ENCODE measurements at regions not wholly inside any gene's neighbourhood (a gene's known extent, or its start where the extent isn't known, plus 50 kb on each side); places are given as distances from the start of the nearest gene placed in this dataset.
"Not testable (repeated sequence)": the region's sequence is repeated elsewhere in the genome, so short reads cannot be mapped to it uniquely, and the experiment has no call there.

DNA sequence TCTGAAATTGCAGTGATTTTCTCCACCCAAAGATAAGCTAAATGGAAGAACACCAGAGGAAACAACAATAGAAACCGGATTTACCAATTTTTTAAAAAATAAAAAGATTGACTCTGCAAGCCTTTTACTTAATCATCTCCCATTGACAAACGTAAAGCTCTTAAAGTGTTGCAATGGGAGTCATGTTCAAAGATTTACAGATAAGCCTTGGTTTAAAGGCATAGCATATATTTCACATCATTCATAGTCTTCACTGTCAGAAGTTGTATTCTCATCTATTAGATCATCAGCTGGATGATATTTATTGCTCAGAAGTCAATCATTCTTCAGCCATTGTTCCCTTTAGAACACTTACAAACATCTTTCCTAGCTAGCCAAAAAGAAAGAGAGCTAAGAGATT, 397.6 kb downstream of the GBE1 start:
- DNase-seq = no peak

DNA sequence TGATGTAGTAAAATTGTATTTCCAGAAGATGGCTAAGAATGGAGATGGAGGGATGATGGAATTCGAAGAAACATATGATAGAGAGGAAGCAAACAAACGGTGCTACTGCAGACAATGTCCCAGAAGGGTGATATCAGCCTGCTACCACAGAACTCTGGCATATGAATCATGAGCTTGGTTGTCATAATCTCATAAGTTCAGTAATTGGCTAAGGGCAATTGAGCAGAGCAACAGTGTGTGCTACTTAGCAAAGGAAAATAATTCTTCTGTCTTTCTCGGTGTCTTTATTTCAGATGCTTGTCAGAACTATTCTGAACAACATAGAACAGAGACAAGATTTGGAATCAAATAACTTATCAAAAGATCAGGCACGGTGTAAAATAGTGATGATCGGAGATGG, 407.3 kb downstream of the GBE1 start:
- peak; percentile 2 for DNase-seq

DNA sequence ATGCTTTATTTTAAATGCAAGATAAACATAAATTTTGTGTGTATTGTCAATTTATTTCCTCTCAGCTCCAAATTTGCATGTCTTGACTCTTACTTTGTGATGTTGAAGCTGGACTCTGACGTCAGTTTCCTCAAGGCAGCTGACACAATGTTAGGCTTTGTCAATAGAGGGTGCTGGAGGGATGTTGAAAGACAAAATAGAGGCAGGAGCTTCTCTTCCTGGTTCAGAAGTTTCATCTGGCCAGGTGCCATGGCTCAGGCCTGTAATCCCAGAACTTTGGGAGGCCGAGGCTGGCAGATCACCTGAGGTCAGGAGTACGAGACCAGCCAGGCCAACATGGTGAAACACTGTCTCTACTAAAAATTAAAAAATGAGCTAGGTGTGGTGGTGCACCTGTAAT, 408.6 kb downstream of the GBE1 start:
- DNase-seq = peak; percentile 64

DNA sequence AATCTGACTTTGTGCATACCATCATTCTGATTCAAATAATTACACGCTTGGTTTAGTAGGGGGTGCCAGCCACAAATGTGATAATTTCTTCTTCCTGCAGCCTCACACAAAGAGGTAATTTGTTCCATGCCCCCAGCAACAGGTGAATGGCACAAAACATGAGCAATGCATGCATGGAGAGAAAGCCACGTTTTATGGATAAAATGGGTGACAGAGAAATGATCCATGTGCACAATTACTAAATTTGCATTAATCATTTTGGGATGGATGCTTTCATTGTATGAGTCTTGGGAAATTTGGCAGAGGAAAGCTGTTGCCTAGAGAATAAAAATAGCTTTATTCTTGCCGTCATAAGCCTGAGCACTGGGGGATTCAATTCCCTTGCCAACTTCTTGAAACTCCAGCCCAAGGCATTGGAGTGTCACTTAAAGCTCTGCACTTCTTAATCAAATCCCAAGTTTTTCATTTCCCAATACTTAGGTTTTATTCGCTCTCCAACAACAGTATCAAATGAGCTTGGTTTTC, 411.6 kb downstream of the GBE1 start:
- DNase-seq = no peak

DNA sequence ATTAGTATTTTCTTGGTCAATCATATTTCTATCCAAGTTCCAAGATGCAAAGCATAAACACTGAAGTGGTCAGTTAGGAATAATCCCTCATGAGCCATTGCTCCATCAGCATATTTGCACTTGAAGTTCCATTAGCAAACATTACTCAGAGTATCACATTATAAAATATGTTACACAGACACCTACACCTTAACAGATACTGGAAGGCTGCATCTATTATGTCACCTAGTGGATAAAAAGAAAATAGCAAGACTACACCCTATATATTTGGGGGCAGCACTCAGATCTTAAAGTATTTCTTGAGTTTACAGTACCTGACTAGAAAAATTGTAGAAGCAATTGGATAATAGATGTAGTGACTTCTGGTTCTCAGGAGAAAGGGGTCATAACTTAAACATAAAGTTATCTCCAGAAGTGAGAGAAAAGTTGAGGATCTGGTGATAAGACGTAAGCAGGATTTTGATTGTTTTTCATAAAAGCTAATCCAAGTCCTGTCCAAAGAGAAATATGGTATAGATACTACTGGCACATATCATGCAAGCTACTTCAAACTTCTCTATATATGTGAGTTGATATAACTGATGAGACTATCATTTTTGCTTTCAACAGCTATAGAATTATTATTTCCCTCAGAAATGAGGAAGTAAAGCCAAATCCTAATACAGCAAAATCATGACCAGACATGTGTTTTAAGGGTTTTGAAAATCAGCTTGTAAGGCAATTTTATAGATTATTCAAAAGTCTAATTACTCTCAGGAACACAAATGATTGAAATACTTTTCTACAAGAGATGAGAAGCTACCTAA, 422.2 kb downstream of the GBE1 start:
- DNase-seq = peak; percentile 36

DNA sequence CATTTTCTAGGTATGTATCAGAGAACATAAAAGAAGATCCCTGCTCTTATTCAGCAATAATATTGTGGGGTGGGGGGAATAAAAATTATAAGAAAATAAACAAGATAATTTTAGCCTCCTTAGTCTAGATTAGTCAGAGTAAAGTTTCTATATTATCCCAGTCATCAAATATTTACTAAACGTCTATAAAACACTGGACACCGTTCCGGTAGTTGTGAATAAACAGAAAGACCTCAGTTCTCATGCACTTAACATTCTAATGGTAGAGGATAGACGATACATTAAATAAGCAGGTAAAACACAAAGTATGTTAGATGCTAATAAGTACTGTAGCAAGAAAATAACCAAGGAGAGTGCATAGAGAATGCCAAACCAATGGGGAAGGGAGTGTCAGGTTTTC, 425.0 kb downstream of the GBE1 start:
- DNase-seq = no peak

DNA sequence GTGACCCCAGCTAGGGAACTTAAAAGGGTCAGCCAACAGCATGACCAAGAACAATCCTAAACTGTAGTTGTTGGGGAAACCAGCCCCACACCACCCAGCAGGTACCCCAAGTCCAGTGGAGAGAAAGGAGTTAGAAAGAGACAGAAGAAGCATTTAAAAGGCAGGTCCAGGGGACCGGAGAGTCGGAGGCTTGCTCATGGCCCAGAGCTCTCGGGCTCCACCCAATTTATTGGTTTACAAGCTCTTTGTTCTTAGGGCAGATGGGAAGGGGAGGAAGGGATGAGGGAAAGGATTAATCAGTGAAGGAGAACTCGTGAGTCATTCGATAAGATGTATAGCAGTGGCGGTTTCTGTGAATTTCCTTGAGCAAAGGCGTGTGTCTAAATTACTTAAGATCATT, 431.6 kb downstream of the GBE1 start:
- DNase-seq = not testable (repeated sequence)

DNA sequence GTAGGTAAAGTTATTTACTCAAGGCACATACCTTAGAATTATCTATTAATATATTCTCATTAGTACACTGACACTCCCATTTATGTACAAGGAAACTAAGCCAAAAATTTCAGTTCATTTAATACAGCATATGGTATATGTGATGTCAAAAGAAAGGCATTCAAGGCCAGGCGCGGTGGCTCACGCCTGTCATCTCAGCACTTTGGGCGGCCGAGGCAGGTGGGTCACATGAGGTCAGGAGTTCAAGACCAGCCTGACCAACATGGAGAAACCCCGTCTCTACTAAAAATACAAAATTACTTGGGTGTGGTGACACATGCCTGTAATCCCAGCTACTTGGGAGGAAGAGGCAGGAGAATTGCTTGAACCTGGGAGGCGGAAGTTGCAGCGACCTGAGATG, 435.2 kb downstream of the GBE1 start:
- DNase-seq = no peak

DNA sequence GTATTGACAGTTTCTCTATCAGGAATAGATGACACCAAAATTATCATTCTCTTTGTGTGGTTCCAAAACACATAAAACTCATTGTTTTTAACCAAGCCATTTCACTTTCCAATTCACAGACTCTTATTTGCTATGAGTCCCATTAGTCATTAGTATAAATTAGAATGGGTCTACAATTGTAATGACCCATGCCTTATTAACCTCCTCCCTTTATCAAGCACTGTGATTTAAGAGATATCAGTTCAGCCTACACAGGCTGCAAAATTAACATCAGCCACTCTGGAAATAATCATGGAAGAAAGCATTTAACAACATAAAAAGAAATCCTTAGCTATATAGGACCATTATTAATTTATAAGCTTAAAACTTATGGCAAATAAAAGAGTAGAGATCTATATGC, 440.6 kb downstream of the GBE1 start:
- no peak for DNase-seq

DNA sequence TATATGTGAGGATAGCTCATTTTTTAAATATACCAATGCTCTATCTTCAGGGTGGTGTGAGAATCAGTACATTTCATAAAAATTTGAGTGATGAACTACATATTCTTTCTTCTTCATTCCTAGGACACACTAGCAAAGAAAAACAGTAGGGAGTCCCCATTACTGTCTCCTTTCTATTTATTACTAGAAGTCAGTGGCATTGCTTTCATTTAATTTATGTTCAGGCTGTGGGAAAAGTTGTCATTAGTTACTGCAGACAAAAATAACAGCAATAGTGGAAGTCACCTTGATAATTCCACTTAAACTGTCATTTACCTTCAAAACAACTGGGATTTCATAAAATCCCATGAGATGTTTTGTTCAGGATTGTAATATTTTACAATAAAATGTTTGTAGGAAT, 446.4 kb downstream of the GBE1 start:
- DNase-seq = no peak

DNA sequence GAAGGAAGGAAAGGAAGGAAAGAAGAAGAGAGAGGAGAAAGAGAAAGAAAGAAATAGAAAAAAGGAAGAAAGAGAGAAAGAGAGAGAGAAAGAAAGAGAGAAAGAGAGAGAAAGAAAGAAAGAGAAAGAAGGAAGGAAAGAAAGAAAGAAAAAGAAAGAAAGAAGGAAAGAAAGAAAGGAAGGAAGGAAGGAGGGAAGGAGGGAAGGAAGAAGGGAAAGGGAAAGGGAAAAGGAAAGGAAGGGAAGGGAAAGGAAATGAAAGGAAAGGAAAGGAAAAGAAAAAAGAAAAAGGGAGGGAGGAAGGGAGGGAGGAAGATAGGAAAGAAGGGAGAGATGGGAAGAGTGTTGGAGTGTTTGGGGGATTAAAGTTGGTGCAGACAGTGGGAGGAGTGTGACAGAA, 450.1 kb downstream of the GBE1 start:
- no peak for DNase-seq

DNA sequence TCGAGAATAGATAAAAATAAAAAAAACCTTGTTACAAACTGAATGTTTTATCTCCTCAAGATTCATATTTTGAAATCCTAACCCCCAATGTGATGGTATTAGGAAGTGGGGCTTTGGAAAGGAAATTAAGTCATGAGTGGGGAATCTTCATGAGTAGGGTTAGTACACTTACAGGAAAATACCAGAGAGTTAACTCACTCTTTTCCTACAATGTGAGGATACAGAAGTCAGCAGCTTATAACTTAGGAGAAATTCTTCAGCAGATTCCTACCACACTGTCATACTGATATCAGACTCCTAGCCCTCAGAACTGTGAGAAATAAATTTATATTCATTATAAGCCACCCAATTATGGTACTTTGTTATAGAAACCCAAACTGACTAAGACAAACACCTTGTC, 453.1 kb downstream of the GBE1 start:
- no peak for DNase-seq

DNA sequence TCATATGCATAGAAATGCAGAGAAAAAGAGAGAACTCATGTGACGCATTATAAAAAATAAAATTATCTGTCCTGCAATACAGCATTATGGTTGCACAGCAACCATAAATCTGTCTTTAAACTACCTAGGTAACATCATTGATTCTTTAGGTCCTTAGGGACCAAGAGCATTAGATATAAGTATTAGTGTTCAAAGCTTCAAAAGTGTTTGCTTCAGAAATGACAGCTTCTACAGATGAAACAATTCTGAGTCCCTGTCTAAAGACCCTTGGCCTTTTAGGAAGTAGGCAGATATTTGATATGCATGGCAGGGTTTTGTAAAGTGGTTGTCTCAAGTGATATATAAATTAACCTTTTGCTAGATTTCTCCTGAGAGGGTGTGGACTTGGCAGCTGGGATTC, 454.2 kb downstream of the GBE1 start:
- DNase-seq = no peak

DNA sequence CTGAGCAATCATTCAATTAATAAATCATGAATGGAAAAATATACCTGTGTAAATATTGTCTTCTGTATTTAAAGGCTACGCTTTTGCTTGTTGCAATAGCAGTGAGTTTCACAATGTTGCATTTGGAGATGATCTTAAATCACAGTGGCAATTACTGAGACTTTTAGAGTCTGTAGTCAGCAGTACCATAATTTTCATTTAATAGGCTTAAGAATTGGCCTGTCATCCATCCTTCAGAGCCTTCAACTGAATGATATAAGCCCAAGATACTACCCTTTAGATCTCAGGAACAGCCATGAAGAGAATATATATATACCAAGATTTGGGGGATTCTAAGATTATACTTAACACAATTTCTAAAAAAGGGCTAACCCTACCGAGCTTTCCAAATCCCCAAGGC, 458.1 kb downstream of the GBE1 start:
- DNase-seq = no peak

DNA sequence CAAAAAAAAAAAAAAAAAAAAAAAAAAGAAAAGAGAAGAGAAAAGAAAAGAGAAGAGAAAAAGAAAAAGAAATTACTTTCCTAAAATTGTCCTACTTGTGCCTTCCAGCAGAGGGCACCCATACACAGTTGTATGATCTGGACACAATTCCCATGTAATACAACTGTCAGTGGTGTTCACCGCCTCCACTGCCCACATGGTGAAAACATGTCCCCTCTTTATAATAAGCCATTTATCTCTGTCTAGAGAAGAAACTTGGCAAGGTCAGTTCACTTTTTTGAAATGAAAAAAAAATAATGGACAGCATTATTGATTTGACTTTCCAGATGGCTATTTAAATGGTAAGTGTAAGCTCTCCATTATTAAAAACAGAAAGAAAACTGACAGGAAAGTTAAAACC, 459.4 kb downstream of the GBE1 start:
- DNase-seq = peak; percentile 63

DNA sequence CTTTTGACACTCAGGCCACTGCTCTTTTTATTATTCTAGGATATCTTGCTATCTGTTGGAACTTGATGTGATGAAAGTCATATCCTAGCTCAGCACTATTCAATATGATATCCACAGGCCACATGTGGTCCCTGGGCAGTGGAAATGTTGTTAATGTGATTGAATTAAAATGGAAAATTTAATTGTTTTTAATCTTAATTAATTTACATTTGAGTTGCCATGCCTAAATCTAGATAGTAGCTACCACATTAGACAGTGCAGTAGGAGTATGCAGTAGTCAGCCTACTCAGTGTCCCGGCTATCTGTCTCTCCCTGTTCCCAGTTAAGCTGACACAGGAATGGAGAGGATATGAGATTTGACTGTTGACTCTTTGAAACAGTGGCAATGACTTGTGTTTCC, 460.2 kb downstream of the GBE1 start:
- DNase-seq = no peak

DNA sequence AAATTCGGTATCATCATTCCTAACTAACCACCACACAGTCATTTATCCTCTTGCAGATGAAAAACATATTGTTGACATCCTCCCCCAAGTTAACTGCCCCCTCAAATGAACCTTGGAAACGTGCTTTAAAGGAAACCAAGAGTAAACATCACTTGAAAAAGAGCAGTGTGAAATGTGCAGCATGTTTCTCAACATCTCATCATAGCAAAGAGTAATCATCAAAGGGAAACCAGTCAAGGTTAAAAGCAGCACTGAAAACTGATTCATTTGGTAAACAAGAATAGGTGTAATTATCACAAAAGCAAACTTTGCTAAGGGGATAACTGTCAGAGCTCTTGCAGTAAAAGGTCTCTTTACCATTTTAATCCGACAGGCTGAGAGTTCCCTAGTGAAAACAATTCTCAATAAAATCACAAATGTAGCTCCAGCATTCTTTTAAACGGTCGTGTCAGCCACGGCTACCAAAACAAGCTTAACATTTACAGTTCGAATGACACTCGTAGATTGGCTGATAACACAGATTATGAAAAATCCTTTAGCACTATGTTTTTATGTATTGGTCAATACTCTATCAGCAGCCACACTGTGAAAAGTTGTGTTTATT, 461.0 kb downstream of the GBE1 start:
- DNase-seq = no peak

DNA sequence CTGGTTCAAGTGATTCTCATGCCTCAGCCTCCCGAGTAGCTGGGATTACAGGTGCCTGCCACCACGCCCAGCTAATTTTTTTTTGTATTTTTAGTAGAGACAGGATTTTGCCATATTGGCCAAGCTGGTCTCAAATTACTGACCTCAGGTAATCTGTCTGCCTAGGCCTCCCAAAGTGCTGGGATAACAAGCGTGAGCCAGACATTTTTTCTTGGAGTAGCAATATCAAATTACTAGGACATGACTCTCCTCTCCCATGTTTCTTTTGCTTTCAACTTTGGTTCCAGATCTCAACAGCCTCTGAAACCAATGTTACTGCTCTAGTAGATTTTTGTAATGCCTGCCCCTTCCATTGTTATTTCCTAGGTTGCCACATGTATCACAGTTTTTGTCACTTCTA, 462.0 kb downstream of the GBE1 start:
- no peak for DNase-seq

DNA sequence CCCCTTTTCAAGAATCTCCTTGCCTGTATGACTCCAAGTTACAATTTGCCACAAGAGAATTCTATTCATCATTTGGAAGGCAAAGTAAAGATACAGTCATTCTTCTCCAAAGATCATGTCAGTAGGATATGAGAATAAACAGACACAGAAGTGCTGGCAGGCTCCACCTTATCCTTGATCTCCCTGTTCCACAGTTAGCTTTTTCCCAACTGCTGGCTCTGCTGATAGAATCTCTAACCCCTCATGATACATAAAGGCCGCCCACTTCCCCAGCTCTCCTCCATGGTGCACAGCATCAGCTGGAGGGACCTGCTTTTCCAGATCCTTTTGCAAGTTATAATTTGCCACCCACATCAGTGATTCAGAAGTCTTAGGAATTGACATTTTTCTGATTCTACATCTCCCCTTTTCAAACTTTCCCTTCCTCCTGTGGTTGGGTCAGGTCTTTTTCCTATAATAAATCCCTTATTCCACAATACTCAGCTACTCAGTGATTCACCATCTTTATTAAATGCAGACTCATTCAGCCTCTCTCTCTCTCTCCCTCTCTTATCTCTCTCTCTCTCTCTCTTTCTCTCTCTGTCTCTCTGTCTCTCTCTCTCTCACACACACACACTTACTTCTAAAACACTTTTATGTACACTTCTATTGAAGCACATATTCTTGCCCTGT, 465.4 kb downstream of the GBE1 start:
- no peak for DNase-seq

DNA sequence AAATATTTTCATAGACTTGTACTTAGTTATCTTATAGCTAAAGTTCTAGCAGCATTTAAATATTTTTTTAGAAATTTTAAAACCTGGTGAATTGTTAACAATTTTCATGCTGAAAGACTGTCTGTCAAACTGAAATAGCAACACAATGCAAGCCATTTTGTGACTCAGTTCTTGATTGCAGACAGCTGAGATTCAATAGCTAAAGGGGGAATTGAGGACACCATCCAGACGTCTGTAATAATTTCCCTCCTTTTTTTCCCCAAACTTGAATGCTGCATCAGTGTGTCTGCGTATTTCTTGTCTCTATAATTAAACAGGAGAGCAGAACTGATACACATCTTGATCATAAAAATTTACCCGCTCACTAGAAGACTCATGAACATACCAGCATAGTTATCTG, 468.3 kb downstream of the GBE1 start:
- DNase-seq = no peak

DNA sequence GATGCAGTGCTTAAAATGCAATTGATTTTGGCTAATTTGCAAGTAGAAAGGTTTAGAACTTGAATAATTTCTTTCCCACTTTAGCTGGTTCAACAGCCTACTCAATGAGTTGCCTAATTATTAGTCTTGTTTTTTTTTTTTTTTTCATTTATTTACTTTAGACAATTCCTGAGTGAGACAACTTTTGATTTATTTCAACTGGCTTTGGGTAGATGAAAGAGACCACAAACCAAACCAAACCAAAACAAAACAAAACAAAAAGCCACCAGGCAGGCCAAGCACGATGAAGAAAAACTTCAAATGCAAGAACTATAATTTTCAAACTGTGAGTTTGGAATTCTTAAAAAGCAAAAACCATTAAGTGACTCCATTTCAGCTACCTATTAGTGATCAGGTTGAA, 469.9 kb downstream of the GBE1 start:
- DNase-seq = no peak

DNA sequence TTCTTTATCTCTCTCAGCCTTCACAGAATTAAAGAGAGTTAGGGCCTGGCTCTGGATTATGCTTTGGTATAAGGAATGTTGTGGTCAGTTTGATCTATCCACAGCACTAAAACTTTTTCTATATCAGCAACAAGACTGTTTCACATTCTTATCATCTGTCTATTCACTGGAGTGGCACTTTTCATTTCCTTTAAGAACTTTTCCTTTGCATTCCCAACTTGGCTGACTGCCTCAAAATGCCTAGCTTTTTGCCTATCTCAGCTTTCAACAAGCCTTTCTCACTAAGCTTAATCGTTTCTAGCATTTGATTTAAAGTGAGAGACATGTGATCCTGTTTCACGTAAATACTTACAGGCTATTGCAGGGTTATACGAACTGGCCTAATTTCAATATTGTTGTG, 471.8 kb downstream of the GBE1 start:
- DNase-seq = peak; percentile 29

DNA sequence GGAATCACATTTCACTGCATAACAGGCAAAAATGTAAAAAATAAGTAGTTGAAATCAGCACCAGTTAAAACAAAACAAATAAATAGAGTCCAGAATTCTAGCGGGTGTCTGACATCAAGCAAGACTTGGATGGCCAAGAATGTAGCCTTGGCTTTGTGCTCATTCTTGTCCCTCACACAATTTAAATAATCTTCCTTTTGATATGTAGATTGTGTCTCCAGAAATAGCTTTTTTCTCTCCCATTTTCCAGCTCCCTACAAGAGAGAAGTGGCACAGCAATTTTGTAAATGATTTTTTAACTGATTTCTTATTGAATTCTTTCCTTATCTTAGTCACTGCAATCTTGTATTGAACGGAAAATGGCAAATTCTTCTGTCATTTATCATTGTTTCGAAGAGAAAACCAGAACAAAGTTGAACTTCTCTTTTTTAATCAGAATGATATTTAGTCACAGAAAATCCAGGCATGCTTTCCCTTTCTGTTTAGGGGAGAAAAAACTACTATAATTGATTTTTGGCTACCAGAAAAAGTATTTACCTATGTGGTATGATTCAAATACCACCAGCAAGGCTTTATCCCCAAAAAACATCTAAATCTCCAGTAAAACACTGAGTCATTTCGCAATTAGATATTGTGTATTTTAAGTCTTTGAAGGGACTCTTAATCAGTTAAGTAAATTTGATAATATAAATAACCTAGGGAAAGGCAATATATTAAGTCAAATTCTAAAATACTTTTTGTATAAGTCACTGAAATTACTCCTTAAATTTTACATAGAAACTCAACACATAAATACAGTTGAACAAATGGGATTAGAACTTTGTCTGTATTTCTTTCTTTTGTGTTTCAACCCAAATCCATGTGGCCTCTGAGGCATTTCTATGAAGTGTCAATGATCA, 481.7 kb downstream of the GBE1 start:
- DNase-seq = peak; percentile 30
